GM21390 (cell line): ENCODE measurements at regions not wholly inside any gene's neighbourhood (a gene's known extent, or its start where the extent isn't known, plus 50 kb on each side); places are given as distances from the start of the nearest gene placed in this dataset.
"Not testable (repeated sequence)": the region's sequence is repeated elsewhere in the genome, so short reads cannot be mapped to it uniquely, and the experiment has no call there.

ENCODE experiments used
- ATAC-seq: cut with Tn5 transposase; IDR thresholded peaks from one replicate; pipeline ENCODE4 v1.9.1; 2021; ENCODE audit not compliant: unreplicated experiment

DNA sequence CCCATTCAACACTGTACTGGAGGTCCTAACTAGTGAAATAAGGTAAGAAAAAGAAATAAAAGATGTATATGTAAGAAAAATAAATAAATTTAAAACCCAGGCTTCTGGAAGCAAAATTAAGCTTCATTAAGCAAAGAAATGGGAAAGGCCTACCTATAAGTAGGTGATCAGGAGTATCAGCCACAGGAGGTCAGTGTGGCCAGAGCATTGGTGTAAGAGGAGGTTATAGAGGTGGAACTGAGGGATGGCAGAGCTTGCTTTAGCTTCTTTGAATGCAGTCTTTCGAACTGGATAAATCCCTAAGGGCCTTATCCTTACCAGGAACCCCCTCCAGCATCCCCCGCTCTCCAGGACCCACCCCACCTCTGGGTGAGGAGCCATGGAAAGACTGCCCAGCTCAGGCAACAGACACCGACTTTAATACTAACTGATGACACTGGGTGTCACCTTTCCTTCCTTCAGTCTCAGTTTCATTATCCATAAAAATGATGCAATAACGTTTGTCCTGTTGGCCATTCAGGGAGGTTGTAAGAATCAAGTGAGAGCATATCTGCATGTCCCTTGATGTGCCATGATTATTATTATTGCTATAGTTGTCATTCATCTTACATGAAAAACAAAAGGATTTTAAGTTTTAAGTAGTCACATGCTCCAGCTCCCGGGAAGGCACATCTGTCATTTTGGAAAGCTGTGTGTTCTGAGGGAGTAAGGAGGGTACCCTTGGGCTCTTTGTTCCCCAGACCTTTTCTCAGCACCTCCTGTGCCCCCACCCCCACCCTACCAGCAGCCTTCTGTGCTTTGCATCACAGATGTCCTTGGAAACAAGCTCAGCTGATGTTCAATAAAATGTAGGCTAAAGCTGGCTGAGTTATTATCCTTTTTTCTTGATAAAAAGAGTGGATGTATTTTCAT lies 50.8 kb upstream of the CTNNA1 start:
- no peak for ATAC-seq

DNA sequence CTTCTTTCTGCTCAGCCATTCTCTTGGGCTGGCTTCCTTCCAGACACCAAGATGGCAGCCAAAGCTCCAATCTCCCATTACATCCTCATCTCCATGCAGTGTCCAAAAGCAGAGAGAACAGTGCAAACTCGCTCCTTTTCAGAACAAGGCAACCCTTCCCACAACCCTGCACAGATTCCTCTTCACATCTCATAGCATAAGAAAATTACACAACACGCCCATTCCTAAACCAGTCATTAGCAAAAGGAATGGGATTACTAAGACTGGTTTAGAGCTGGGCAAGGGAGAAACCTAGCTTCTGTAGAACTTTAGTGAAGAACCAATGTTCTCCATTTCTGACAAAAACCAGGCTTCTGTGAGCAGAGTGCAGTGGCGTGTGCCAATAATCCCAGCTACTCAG lies 51.5 kb upstream of the CTNNA1 start:
- ATAC-seq: no peak

DNA sequence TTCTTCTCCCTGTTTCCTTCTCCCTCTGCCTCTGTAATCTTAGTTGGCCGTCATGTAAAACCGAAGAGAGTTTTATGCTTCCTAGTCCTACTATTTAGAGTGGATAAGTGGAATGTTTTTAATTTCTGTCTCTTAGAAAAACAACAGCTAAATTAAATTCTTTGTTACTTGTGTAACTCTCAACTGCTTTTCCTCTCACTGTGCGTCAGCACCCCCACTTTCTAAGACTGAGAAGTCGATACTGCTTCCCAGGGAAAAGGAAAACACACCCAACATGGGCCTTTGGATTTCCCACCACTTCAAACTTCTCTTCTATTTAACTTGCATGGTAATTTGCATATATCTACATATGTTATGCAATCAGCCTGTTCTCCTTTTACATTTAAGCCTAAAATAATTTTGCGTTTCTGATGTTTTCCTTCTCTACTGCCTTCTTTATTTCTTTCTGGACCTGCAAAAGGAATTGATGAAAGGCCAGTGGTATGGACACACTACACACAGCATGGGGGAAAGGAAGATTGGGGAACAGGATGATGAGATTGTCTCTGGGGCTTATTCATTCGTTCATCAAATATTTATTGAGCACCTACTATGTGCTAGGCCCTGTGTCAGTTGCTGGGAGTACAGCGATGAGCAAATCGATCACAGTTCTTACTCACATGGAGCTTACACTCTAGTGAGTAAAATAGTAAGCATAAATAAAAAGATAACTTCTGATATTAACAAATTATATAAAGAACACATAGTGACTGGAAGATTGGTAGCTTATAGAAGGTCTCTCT lies 52.5 kb upstream of the CTNNA1 start:
- ATAC-seq: no peak

DNA sequence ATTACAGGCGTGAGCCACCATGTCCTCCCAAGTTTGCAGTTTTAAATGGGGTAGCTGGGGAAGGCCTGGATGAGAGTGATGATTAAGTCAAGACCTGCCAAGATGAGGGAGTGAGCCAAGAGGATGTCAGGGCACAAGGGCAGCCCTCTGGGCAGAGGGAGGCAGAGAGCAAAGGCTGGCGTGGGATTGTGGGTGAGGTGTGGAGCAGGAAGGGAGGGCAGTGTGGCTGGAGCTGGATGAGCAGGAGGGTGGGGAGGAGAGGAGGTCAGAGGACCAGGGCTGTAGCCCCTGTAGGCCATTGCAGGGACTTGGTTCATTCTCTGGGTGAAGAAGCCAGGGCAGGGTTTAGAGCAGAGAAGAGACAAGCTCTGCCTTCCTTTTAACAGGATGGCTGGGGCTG lies 53.7 kb upstream of the CTNNA1 start:
- ATAC-seq: no peak

DNA sequence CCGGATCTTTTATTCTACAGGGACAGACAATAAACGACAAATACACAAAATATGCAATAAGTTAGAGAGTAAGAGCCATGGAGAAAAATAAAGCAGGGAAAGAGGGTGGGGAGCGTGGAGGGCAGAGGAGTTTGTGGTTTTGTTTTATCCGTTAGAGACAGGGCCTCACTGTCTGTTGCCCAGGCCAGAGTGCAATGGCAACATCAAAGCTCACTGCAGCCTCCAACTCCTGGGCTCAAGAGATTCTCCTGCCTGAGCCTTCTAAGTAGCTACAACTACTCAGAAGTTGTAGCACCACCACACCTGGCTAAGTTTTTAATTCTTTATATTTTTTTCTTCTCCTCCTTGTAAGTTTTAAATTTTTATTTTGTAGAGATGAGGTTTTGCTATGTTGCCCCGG lies 54.5 kb upstream of the CTNNA1 start:
- no peak for ATAC-seq

DNA sequence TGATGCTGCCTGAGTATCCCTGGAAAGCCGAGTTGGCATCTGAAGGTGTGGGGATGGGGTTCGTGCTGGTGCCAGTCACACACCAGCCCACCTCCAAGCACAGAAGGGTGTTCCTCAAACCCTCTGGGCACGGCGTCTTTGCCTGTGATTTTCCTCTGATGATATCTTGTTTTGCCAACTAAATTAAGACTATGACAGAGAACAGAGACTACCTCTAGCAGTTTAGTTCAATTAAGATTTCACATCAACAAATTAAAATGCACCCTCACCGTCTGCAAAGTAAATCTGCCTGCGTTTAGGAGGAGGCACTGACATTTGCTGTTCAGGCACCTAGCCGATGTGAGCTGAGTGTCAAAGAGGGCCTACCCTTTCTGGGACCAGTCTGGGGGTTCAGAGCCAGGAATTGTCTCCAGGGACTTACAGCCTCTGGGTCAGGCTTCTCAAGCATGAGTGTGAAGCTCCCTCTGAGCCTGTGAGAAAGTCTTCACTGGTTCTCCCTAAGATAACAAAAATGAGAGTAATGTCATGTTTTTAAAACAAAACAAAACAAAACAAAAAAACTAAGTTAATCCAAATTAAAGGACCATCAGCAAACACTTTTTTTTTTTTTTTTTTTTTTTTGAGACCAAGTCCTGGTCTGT lies 55.4 kb upstream of the CTNNA1 start:
- ATAC-seq: no peak

DNA sequence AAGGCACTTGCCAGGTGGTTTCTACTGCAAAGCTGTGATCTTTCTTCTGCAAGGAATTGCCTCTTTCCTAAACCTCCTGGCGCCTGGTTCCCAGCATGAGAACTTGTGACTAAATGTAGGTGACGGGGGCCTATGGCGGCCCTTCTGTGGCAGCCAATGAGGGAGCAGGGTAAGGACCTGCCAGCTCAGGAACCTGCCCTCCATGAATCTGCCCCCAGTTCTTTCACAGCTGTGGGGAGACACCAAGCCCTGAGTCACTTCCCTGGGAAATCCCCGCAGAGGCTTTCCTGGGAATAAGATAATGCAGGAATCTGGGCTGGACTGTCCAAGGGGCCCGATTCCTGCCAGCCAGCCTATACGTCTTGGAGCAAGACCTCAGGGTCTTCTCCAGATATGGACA lies 56.7 kb upstream of the CTNNA1 start:
- ATAC-seq: no peak

DNA sequence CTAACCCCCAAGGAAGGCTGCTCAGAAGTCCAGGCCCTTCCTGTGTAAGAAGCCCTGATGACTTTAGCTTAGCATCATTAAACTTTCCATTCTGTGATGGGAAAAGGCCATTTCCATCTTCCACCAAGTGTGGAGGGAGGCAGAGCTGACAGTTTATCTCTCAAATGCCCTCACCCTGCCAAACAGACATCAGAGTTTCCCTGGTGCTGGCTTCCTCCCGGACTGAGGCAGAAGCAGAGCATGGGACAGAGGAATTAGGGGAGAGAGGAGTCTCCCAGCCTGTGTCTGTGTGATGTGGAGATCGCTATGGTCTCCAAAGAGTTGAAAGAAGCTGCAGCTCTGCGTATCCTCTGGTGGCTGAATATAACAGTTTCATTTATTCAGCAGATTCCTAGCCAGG lies 57.4 kb upstream of the CTNNA1 start:
- ATAC-seq: no peak

DNA sequence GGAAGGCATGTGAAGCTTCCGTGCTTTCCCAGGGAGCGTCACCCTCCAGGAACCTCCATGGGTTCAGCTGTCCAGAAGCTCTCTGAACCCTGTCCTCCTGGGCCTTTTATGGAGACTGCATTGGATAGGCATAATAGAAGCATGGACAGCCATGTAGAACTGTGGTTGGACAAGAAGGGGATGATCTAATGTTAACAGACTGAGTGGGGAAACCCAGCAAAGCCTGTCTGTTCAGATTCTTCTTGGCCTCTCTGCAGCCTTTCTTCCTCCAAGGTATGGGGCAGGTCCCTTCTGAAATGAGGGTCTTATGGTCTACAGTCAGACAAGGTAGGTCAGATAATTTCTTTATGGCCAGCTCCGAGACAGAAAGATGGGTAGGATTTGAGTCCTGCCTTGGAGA lies 59.1 kb upstream of the CTNNA1 start:
- ATAC-seq: no peak

DNA sequence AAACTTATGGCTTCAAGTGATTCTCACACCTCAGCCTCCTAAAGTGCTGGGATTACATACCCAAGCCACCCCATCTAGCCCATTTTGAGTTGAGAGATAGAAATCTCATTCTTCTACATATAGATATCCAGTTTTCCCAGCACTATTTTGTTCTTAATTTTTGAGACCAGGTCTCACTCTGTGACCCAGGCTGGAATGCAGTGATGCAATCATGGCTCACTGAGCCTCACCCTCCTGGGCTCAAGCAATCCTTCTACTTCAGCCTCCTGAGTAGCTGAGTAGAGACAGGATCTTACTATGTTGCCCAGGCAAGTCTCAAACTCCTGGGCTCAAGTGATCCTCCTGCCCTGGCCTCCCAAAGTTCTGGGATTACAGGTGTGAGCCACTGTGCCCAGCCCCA lies 60.9 kb upstream of the CTNNA1 start:
- ATAC-seq: no peak

DNA sequence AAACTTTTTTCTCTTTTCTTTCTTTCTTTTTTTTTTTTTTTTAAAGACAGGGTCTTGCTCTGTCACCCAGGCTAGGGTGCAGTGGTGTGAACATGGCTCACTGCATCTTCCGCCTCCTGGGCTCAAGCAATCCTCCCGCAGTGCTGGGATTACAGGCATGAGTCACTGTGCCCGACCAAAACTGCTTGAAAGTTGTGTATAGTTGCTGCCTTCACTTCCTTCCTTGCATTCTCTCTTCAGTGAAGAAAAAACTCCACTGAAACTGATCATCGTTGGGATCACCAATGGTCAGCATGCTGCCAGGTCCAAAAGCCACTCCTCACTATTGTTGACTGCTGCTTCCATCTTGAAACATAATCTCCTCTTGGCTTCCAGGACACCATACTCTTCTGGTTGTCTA lies 66.6 kb upstream of the CTNNA1 start:
- no peak for ATAC-seq

DNA sequence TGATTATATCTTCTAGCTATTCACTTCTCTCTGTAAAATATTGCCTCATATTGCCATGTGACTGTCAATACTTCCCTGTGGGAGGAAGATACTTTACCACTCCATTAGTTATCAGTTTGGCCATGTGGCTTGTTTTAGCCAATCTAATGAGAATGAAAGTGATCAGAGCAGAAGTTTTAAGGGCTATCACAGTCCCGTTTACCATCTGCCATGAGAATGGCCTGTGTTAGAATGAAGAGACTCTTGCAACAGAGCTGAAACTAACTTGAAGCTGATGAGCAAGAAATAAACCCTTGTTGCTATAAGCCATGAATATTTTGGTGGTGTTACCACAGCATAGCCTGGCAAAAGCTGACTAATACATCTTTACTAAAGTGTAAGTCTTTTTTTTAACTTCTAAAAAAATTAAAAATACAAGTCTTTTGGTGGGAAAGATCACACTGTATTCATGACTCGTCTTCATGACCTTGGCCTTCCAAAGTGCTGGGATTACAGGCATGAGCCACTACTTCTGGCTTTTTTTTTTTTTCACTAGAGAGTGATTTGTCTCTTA lies 68.0 kb upstream of the CTNNA1 start:
- ATAC-seq: no peak

DNA sequence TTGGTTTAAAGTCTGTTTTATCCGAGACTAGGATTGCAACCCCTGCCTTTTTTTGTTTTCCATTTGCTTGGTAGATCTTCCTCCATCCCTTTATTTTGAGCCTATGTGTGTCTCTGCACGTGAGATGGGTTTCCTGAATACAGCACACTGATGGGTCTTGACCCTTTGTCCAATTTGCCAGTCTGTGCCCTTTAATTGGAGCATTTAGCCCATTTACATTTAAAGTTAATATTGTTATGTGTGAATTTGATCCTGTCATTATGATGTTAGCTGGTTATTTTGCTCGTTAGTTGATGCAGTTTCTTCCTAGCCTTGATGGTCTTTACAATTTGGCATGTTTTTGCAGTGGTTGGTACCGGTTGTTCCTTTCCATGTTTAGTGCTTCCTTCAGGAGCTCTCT lies 70.8 kb upstream of the CTNNA1 start:
- not testable (repeated sequence) for ATAC-seq

DNA sequence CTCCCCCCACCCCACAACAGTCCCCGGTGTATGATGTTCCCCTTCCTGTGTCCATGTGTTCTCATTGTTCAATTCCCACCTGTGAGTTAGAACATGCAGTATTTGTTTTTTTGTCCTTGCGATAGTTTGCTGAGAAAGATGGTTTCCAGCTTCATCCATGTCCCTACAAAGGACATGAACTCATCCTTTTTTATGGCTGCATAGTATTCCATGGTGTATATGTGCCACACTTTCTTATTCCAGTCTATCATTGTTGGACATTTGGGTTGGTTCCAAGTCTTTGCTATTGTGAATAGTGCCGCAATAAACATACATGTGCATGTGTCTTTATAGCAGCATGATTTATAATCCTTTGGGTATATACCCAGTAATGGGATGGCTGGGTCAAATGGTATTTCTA lies 74.4 kb upstream of the CTNNA1 start:
- ATAC-seq: not testable (repeated sequence)

DNA sequence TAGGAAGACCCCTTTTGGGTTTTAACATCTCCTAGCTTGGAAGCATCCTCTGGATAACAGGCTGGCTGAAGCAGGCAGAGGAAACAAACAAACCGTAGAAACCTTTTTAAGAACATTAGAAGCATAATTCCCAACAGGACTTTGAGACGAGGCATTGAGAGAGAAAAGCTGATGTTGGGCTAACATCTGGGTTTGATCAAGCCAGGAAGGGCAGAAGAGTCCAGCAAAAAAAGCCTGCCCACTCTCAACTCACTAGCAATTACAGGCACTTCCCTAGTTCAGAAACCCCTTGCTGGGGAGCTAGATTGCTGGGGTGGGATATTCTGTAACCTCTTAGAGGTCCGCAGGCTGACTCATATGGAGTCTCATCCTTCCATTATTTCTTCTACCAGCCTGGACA lies 75.4 kb upstream of the CTNNA1 start:
- ATAC-seq: no peak

DNA sequence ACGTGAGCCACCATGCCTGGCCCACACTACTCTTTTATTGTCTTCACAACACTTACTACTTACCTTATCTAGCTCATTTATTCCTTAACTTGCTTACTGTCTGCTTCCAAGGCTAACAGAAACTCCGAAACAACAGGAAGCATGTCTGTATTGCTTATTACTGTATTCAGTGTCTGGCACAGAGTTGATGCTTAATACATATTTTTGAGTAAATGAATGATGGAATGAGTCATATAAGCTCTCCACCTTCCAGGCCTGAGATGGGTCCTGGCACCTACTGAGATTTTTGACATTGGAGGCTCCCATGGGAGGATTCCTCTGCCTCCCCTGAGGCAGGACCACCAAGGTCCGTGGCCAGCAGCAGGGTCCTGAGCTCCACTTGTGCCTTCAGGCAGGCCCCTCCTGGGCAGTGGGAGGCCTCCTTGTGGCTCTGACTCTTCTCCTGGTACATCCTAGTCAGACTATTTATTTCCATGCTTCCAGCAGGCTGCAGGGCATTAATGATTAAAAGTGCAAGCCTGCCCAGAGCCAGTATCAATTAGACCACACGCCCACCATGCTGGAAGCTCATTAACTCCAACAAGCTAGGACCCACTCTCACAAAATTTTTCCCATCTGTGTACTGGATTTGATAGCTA lies 76.5 kb upstream of the CTNNA1 start:
- no peak for ATAC-seq

DNA sequence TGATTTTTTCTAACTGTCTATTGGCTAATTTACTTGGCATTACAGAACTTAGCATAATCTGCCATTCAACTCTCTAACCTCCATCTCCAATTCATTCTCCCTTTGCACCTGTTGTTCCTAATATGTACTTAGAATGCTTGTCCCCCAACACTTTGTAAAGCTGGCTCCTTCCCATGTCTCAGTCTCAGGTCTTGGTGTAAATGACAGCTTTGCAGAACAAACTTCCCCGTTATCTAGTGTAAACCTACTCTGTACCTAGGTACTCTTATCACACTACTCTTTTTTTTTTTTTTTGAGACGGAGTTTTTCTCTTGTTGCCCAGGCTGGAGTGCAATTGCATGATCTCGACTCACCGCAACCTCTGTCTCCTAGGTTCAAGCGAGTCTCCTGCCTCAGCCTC lies 77.2 kb upstream of the CTNNA1 start:
- no peak for ATAC-seq

DNA sequence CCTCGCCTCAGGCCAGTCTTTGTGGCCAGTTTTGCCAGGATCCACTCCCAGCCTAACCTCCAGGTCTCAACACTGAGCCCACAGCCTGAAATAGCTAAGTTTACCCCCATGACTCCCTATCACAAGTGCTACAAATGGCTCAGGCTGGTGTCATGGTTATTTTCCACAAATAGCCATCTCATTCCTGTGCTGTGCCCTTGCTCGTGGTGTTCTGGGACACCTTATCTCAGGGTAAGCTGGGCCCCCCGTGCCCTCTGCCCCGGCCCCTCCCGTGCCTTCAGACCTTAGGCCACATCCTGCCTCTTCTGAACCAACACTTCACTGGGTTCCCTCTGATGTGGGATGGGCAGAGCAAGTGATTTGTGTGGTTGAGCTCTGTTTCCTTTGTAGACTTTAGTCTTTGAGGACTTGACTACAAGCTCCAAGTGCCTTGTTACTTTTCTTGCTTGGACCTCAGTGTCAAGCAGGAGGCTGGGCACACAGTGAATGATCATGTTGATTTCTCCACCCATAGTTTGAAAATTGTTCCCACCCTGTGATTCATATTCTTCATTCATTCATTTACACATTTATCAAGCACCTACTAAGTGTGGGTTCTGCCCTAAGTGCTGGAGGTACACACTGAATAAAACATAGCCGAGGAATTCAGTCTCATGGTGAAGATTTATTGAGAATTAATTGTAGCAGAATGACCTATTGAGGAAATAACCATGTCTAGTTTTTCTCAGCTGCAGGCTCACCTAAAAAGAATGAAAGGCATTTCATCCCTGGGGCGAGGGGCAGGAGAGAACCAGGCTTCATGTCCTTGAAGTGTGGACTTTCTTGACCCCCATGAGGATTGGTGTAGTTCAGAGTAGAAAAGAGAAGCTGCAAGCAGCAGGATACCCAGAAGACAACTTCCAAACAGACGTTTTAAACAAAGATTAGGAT lies 84.5 kb upstream of the CTNNA1 start:
- no peak for ATAC-seq

DNA sequence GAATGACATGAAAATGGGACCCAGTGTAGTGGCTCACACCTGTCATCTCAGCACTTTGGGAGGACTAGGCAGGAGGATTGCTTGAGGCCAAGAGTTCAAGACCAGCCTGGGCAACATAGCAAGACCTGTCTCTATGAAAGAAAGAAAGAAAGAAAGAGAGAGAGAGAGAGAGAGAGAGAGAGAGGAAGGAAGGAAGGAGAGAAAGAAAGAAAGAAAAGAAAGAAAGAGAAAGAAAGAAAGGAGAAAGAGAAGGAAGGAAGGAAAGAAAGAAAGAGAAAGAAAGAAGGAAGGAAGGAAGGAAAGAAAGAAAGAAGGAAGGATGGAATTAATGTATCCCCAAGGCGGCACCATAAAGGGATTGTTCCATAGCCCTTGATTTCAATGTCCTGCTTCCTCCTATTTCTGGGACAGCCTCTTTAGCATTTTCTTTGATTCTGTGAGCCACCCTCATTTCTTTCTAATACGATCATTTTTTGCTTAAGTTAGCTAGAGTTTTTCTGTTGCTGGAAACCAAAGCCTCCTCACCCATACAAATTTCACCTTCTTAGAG lies 85.4 kb upstream of the CTNNA1 start:
- not testable (repeated sequence) for ATAC-seq
